HG02852 (cell line): ENCODE measurements at regions not wholly inside any gene's neighbourhood (a gene's known extent, or its start where the extent isn't known, plus 50 kb on each side); places are given as distances from the start of the nearest gene placed in this dataset.
A peak's percentile ranks its signal among the peaks of the same experiment; 100 is the strongest.

ENCODE experiments used
- ATAC-seq: cut with Tn5 transposase; IDR thresholded peaks from one replicate; pipeline ENCODE4 v1.9.1; 2021; ENCODE audit warnings: mild to moderate bottlenecking, moderate library complexity; ENCODE audit not compliant: unreplicated experiment

DNA sequence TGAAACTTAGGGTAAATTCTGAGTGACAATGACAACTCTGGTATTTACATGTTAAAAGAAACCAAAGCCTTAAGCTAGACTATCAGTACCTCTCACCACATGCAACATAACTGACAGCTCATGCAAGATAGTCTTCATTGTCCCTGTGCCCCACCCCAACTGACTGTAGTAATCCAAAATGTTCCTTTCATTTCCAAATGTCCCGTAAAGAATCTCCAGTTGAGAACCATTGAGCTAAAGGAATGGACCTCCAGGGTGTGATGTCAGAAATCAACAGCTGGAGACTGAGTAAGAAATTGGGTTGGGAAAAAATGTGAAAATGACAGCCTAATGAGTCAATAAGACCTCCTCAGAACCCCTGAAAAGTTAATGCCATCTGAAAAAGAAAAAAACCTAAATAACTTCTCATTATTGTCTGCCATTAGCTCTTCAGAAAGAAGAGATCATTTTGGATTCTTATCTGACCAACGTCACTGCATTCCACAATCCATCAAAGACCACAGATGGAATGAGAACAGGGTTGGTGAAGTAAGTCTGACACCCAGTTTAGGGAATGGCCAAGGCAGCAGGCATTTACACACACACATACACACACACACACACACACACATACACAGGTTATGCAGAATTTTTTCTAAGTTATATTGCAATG lies 51.7 kb upstream of the ACVR2A start:
- no peak for ATAC-seq

- no peak for ATAC-seq
Observed at GRCh38 chr2:147790580-147790979, 54.2 kb upstream of the ACVR2A start.

GRCh38 chr2:147789720-147790119 lies 55.1 kb upstream of the ACVR2A start:
- ATAC-seq, result no peak

GRCh38 chr2:147789287-147789686 lies 55.5 kb upstream of the ACVR2A start:
- no peak for ATAC-seq

- no peak for ATAC-seq
Observed at GRCh38 chr2:147782141-147782930, 62.5 kb upstream of the ACVR2A start.

DNA sequence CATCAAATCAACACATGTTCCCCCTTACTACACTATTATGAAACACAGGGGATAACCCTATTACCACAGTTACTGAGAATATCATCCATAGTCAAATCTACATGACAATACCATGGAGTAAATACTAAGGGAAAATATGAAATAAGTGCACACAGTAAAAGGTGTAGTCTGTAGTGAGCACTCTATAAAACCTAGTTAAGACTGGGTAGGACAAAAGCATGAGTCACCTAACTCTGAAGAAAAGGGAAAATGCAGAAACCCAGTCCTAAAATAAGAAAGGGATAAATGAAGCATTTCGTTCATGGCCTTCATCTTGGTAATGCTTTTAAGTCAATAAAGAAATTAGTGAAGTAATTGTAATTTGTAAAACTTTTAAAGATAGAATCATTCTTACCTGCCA lies 65.4 kb upstream of the ACVR2A start:
- ATAC-seq, result no peak

GRCh38 chr2:147777394-147777793 lies 67.4 kb upstream of the ACVR2A start:
- no peak for ATAC-seq

- no peak for ATAC-seq
Observed at GRCh38 chr2:147774805-147775204, 70.0 kb upstream of the ACVR2A start.

DNA sequence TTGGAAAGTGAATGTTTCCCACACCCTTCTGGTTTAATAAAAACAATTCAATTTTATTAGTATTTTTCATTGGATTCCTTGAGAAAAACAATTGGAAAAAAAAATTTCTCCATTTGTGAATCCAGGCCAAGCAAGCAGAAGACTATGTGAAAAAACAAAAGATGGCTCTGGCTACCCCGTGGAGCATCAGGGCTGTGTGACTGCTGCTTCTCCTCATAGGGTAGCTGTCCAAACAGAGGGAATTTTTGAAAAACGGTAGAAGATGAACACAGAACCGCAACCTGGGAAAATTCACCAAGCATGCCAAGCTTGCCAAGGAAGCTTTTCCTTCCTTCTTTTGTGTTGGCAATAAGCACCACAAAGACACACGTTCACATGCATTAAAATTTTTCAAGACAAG lies 71.3 kb upstream of the ACVR2A start:
- ATAC-seq, result no peak

DNA sequence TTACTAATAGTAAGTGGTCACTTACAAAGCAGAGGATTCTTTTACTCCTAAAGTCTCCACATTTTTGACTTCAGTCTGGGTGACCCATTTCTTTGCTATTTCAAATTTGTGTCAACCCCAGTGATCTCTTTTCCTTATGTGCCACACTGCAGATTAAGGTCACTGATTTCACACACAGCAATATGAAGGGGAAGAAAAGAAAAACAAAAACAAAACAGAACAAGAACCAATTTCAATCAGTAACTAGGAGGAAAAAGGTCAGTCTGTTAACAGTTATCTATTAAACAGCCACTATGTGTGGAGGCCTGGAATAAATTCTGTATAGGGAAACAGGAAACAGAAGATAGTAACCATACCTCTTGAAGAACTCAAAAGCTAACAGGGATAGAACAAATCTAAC lies 72.0 kb upstream of the ACVR2A start:
- ATAC-seq, result no peak

DNA sequence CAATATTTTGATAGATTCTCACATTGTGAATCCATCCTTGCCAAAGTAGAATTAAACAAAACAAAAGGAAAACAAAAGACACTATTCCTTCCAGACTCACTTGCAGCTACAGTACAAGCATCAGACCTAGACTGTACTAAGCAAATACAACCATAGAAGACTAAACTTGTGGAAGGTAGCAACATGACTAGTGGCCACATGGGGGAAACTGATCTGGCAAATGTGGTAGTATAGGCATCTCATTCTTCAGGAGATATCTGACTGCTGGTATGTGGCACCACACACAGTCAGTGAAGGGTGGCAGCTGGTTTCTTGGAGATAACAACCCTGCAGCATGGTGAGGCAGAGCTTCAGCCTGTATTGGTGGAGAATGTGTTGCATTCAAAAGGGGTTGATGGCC lies 81.0 kb upstream of the ACVR2A start:
- no peak for ATAC-seq

DNA sequence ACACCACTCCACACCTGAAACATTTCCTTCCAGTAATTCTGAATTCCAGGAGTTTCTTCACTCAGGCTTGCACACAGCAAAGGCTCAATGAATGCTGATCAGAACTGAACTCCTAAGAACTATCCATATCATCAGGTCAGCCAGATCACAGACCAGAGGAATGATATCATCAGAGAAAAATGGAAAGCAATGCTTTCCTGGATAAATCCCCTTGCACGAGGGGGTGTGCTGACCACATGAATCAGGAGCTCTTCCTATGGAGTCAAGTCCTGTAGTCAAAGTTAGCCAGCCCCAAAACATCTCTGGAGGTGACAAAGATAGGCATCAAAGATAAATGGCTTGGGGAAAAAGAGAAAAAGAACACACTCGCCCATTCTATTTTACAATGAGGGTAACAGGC lies 83.8 kb upstream of the ACVR2A start:
- no peak for ATAC-seq

DNA sequence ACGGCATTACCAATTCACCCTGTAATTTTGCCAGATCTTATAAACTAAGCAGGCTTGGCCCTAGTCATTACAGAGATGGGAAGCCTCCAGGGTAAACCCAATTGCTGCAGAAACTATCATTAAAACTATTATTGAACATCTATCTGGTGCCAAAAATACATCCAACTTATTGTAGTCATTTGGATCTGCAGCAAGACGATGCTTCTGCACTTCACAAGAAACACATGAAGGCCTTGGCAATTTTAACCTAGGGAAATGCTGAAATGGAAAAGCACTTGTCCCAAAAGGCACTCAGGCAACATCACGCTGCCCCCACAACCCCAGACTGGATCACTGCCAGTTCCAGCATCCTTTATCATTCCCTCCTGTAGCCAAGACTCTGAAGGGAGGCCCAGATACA lies 85.3 kb upstream of the ACVR2A start:
- no peak for ATAC-seq

DNA sequence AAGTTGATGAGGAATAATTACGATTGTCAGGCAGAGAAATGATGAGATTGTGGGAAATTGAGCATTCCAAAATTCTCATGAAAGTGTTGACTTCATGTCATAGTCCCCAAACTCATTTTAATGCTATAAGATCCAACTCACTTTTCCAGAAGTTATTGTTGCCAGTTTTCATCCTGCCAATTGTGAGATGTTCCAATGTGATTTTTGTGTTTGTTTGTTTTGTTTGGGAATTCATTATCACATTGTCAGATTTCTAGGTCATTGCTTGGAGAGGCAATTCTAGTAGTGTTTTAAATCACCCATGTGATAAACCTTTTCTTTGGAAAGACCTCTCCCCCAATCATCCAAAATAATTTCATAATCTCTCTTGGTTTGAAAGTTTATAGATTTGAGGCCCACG lies 86.0 kb upstream of the ACVR2A start:
- no peak for ATAC-seq

DNA sequence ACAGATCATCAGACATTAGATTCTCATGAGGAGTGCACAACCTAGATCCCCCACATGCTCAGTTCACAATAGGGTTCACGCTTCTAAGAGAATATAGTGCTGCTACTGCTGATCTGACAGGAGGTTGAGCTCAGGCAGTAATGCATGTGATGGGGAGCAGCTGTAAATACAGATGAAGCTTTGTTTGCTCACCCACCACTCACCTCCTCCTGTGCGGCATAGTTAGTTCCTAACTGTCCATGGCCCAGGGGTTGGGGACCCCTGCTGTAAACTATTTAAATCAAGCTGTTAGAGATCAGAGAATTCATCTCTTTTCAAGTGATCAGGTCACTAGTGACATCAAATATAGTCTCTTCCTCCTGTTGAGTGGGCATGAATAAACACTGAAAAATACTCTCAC lies 88.8 kb upstream of the ACVR2A start:
- ATAC-seq, result no peak

DNA sequence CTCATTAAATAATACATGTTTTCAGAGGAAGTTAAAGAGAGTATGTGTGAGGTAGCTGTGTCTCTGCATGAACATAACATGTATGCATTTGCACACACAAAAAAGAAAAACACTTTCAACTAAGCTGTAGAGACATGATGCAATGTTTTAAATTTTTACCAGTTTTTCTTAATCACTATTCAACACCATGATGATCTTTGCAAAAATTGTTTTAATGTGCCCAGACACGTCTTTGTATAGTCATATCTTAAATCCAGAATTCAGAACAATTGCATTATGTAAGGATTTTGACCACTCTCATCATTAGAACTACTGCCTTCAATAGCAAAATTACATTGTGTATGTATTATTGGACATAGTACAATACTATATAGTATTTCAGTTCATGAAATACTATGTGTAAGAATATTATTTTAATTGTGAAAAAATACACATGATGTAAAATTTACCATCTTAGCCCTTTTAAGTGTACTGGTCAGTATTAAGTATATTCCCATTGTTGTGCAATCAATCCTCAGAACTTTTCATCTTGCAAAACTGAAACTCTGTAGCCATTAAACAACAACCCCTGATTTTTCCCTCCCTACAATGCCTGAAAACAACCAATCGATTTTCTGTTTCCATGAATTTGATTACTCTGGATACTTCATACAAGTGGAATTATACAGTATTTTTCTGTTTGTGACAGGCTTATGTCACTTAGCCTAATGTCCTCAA lies 104.5 kb upstream of the ACVR2A start:
- no peak for ATAC-seq

GRCh38 chr2:147739508-147739907 lies 105.3 kb upstream of the ACVR2A start:
- no peak for ATAC-seq

DNA sequence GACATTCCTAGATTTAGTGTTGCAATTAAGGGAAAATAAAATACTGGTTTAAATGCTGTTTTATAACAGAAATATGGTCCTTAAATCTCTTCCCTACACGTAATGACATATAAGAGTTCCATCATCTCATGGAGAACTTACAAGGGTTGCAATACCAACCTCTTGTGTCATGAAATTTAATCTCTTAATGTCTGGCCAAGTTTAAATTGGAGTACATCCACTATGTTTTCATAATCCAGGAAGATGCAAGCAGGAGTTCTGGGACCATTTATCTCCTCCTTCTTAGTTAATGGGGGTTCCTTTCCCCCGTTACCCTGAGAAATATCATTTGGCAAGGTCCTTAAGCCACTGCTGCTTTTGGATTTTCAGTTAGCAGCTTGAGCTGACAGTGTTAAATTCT lies 126.0 kb upstream of the ACVR2A start:
- no peak for ATAC-seq

DNA sequence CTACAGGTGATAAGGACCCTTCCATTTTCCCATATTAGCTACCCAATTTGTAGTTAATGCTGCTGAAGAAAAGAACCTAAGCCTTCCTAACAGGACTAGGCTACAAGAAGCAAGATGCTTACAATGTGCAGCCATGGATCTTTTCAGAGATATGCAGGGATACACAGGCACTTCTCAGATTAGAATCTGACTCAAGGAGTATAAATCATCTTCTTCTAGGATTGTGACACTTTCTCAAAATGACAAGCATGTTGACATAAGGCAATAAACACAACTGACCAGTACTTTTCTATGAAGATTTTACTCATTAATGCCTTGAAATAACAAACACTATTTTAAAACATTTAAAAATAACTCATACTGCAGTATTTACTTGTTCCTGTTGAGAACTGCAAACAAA lies 127.9 kb upstream of the ACVR2A start:
- ATAC-seq, result no peak

GRCh38 chr2:147715807-147716206 lies 129.0 kb upstream of the ACVR2A start:
- peak; percentile 82 for ATAC-seq

DNA sequence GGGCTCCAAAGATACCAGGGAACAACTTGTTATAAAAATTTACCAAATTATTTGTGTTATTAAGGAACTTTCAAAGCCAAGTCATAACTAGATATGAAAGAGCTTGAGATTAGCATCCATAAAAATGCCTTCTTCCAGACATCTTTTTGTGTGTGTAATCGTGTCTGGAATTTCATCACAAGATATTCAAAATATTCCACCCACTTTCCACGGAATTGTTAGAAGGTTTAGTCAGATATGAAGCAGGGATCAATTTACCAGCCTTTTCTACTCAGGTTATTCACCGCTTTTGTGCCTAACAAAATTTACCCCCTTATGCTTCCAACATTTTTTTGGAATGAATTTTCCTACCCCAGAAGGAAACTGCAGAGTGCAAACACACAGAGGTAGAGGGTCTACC lies 130.2 kb upstream of the ACVR2A start:
- ATAC-seq, result no peak

- ATAC-seq, result no peak
Observed at GRCh38 chr2:147713349-147713748, 131.5 kb upstream of the ACVR2A start.
